Fibroblast of skin of right quadriceps (primary cell): ENCODE measurements at regions not wholly inside any gene's neighbourhood (a gene's known extent, or its start where the extent isn't known, plus 50 kb on each side); places are given as distances from the start of the nearest gene placed in this dataset.

ENCODE experiments used
- DNase-seq: peaks from one replicate; pipeline ENCODE4 v3.0.0-alpha.2; 2013

DNA sequence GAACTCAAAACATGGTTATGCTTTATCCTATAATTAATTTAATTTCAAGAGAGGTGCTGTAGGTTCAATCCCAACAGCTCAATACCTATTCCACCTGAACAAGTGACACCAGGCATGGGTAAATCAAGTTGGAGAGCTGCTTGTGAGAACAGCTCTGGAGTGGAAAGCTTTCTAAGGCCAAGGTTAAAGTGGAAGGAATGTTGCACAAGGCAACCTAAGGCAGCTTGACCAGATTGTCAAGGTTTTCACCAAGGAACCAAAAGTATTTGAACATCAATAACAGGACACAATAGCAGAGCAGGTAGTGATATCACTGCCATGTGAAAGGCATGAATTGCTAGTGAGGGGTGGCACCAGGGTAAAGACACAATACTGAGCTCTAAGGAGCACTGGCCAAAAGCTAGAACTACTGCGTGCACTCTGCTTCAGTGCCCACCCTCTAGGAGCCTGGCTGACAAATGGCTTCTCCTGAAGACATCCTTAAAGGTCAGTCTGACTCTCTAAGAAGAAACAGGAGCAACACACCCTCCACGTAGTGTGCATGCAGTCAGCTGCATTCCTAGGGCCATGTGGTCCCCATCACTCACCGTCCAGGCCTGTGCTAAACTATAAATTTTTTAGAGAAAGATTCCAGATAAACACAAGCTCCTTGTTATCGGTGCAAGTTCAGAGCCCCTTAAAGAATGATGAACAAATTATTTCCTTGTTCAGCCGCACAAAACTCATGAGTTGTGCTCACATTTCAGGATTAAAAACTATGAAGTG, 677.7 kb upstream of the KLF4 start:
- DNase-seq, result no peak

DNA sequence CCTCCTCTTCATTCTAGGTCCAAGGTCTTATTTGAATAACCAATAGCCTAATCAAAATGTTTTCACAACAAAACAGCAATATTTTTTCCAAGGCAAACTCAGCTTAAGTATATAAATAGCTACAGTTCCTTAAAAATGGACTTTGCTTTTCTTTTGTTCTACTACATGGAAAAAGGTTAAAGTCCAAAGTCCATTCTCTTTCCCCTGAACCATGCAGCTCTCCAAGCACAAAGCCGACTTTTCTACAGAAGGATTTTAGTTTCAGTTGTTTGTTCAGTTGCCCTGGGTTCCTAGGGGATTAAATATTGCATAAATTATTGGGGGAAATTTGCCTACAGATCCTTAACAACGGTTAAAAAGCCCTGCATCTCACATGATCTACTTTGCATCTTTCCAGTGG, 677.0 kb upstream of the KLF4 start:
- DNase-seq, result no peak

DNA sequence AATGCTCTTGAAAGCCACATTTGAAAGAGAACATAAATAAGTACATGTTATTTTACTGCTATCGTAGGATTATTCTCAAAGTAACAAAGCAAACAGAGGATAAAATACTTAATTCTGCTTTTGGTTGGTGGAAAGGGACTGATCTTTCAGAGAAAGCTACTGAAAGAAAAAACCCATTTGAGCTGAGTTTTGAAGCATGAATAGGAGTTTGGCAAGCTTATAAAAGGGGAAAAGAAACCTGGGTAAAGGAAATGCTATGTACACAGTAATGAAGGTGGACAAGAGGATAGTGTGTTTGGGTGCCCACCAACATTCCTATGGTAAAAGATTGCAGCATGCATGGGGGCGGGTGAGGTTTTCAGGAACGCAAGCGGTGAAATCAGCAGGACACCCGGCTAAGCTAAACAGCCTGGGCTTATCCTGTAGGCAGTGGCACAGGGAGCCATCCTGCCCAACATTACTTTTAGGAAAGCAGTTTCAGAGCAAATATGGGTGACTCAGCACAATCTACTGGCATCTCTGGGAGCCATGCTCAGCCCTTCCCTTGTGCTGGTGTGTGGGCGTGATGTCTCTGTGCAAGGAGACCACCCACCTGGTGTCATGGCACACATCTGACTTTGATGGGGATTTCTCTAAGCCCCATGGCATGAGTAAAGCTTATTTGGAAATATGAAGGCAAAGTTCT, 673.9 kb upstream of the KLF4 start:
- peak; percentile 41 for DNase-seq

DNA sequence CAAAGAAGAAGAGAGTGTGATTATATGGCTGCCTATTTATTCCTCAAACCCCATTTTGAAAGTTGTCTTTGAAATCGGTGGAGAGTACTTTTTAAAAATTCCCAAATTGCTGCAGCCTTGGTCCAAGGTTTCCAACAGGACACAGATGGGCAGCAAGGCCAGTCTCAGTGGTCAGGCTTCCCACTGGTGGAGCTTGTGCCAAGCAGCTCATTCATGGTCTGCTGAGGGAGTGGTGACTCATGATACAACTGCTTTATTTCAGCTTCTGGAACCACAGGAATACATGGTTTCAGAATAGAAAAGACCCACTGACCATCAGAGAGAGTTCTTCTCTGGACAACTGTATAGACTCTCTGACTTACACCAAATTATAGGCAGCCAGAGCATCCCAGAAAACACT, 673.1 kb upstream of the KLF4 start:
- DNase-seq, result peak; percentile 64

DNA sequence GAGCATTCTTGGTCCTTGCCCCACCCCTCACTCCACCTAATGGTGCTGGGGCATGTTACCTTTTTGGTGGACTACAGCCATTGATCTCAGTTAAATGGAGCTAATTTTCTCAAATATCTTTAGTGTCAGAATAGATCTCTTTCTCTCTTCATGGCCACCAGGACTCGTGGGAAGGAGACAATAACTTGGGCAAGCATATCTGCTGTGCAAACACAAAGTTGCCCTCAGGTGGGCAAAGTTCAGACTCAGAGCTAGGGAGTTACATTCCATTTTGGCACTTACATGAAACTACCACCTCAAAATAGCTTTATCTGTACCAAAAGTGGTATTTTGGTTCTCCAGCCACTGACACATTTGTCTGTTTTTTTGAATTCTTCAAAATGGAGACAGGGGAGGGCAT, 671.9 kb upstream of the KLF4 start:
- DNase-seq, result no peak

GRCh38 chr9:108160706-108161355, 671.3 kb upstream of the KLF4 start:
- DNase-seq, result no peak

- no peak for DNase-seq
These were observed 670.5 kb upstream of the KLF4 start for GRCh38 chr9:108160039-108160438.

GRCh38 chr9:108158236-108158995, 668.8 kb upstream of the KLF4 start:
- DNase-seq, result no peak

- DNase-seq, result peak; percentile 5
These were observed 666.9 kb upstream of the KLF4 start for GRCh38 chr9:108156270-108156998.

- DNase-seq, result no peak
These were observed 663.8 kb upstream of the KLF4 start for GRCh38 chr9:108153416-108153815.

GRCh38 chr9:108150736-108151586, 661.4 kb upstream of the KLF4 start:
- DNase-seq, result peak; percentile 89

GRCh38 chr9:108149326-108149725, 659.8 kb upstream of the KLF4 start:
- no peak for DNase-seq

GRCh38 chr9:108142504-108143201, 653.1 kb upstream of the KLF4 start:
- peak; percentile 74 for DNase-seq

- no peak for DNase-seq
These were observed 652.6 kb upstream of the KLF4 start for GRCh38 chr9:108142142-108142503.

DNA sequence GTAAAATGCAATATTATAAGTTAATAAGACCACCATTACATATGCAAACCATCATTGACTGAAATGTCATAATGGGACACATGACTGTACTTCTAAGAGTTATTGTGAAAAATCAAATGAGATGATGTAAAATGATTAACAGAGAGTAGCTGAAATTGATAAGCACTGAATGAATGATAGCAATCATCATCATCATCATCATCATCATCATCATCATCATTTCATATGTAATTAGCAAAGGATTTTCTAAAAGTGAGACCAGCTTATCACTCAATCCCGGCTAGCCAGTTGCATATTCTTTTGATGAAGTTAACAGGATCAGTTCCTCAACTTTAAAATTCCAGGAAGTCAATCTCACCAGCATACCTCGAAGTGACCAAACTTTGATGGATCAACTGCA, 650.3 kb upstream of the KLF4 start:
- DNase-seq, result no peak

DNA sequence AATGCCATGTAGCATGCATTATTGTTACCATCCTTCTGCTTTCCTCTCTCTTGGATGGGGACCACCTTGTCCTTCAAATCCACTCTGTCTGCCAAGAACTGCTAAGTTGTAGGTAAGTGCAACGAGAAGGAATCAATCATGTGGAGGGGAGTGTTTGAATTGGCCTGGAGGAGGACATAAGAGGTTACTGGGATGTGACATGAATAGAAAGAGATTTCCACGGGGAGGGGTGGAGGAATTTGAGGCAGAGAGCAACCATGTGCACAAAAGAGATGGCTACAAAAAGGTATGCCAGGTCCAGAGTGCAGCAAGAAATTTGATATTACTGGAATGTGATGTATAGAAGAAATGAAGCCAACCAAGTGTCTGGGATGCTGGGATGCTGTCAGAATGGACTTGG, 648.9 kb upstream of the KLF4 start:
- DNase-seq, result no peak

DNA sequence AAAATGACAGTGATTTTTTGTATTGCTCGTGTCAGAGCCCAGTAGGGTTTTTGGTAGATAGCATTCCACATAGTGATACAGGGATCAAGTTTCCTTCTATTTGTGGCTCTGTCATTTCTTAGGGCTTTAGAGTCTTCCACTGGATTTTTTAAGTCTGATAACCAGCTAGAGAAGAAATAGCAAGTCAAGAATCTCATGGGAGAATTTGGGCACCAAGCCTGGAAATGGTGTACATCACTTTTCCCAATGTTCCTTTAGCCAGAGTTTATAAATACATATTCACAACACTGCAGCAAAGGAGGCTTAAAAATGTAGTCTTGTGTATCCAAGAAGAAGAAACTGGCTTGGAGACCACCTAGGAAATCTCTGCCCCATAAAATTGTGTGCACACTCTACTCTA, 647.1 kb upstream of the KLF4 start:
- DNase-seq, result no peak

GRCh38 chr9:108134486-108135128, 645.0 kb upstream of the KLF4 start:
- DNase-seq, result no peak

DNA sequence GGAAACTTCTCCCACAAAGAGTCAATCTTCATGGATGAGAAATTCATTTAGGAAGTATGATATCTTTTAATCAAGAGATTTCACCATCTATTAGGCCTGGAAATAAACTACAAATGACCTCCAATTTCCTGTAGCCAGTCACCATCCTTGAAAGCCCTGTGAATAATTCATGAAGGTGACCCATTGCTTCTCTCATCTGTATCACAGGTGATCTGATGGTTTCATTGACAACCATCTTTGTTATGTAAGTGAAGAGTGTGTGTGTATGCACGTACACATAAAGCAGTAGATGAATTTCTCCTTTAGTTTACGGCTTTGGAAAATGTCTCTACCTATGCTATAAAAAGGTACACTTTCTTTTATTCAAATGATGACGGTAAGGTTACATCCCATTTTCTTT, 644.1 kb upstream of the KLF4 start:
- DNase-seq, result no peak

GRCh38 chr9:108133101-108133500, 643.5 kb upstream of the KLF4 start:
- no peak for DNase-seq

DNA sequence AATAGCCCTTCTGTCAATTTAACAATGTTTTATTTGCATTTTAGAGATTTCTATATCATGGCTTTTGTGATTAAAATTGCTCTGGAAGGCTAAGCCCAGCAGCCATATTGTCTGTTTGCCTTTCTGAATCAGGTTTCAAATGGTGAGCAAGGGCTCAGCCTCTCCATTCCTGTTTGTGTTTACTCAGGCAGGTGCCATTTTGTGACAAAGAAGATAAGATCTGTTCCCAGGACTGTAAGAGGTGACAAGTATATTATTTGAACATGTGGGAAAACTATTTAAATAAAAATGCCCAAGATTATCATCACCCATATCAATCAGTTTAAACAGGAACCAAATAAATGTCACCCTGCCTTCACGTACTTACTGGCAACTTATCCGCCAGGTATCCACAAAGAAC, 641.3 kb upstream of the KLF4 start:
- DNase-seq, result no peak
